ENCODE measurements at regions not wholly inside any gene's neighbourhood (a gene's known extent, or its start where the extent isn't known, plus 50 kb on each side); places are given as distances from the start of the nearest gene placed in this dataset.

- TF ChIP-seq EP300 (IDR thresholded peaks at IDR 0.05) (no peak), CTCF (IDR thresholded peaks at IDR 0.05) (no peak), POLR2A (IDR thresholded peaks at IDR 0.05) (no peak)
These were observed 345.7 kb upstream of the SLC30A5 start for GRCh38 chr5:68748101-68748500.

All from ovary (tissue), 3 donors.